K562 (cell line): ENCODE measurements at regions not wholly inside any gene's neighbourhood (a gene's known extent, or its start where the extent isn't known, plus 50 kb on each side); places are given as distances from the start of the nearest gene placed in this dataset.

Experiments
- CEBPZ ChIP-seq: fragments of 150-350 bp; IDR thresholded peaks from 2 replicates; pipeline ENCODE4 v1.6.1; 2014; ENCODE audit warnings: low read depth, mild to moderate bottlenecking, low read length, borderline replicate concordance
- CHD7 ChIP-seq: fragments of 200-600 bp; sonication (generic); IDR thresholded peaks from one replicate; pipeline ENCODE4 v1.6.1; 2012; ENCODE audit warnings: mild to moderate bottlenecking, low read depth, low read length, inconsistent platforms
- HDAC3 ChIP-seq: fragments of 450-650 bp; IDR thresholded peaks from 2 replicates; pipeline ENCODE4 v1.6.1; 2018; ENCODE audit warnings: borderline replicate concordance, mild to moderate bottlenecking, moderate library complexity; ENCODE audit not compliant: partially characterized antibody
- NFATC3 ChIP-seq: fragments of 450-650 bp; IDR thresholded peaks from 2 replicates; pipeline ENCODE4 v1.6.1; 2017; ENCODE audit warnings: mild to moderate bottlenecking
- RFX1 ChIP-seq: fragments of 450-650 bp; IDR thresholded peaks from 2 replicates; pipeline ENCODE4 v1.6.1; 2016; ENCODE audit warnings: mild to moderate bottlenecking, moderate library complexity
- UBTF ChIP-seq, 2 experiments: IDR thresholded peaks; 2 replicates each; pipeline ENCODE4 v1.6.1; 2012; ENCODE audit warnings: improper control_type of control experiment in 2 of 2, low read depth in 2 of 2, low read length in 2 of 2, borderline replicate concordance in 1 of 2
- ZNF253 ChIP-seq: fragments of 250-450 bp; sonication (Bioruptor Pico); conservative IDR thresholded peaks from 2 replicates; pipeline ENCODE4 v1.6.1; 2021; ENCODE audit warnings: mild to moderate bottlenecking

GRCh38 chr1:4056422-4056821, 156.3 kb upstream of the C1orf174 start (continued):
- TF ChIP-seq CHD7: no peak
- TF ChIP-seq NFATC3: no peak
- no peak for TF ChIP-seq RFX1
- no peak for TF ChIP-seq CEBPZ
- TF ChIP-seq UBTF (IDR thresholded peaks at IDR 0.05; ENCODE audit: borderline replicate concordance in 1 of 2, low read depth in 2 of 2, low read length in 2 of 2): no peak
- TF ChIP-seq HDAC3: no peak
- TF ChIP-seq ZNF253: no peak
- TF ChIP-seq, all 486 proteins: peak for 0
